GM18951 (cell line): ENCODE measurements at regions not wholly inside any gene's neighbourhood (a gene's known extent, or its start where the extent isn't known, plus 50 kb on each side); places are given as distances from the start of the nearest gene placed in this dataset.

Experiments
- POLR2A ChIP-seq: IDR thresholded peaks from 4 replicates; pipeline ENCODE4 v1.6.1; 2011; ENCODE audit warnings: mild to moderate bottlenecking; ENCODE audit not compliant: insufficient read length, insufficient read depth; ENCODE audit errors: extremely low read depth
- in situ Hi-C: fragments of 300-500 bp; cut with MboI; formaldehyde crosslinking; loops from one replicate; pipeline ENCODE4 v1.12.0; 2022; ENCODE audit warnings: low sequenced_read_pairs, mixed read lengths, inconsistent platforms; ENCODE audit not compliant: unreplicated experiment

GRCh38 chr4:89619206-89619962, 217.6 kb downstream of the SNCA start:
- TF ChIP-seq POLR2A: no peak
- in situ Hi-C loops: no loop called here

- in situ Hi-C loops: no loop called here
Measured at GRCh38 chr4:89618151-89618550, 218.8 kb downstream of the SNCA start.

GRCh38 chr4:89617317-89617716, 219.6 kb downstream of the SNCA start:
- in situ Hi-C loops: no loop called here
- no peak for TF ChIP-seq POLR2A

More at GRCh38 chr4:89618151-89618550, 218.8 kb downstream of the SNCA start:
- no peak for TF ChIP-seq POLR2A

- in situ Hi-C loops: no loop called here
- TF ChIP-seq POLR2A: no peak
Measured at GRCh38 chr4:89616382-89616781, 220.6 kb downstream of the SNCA start.

GRCh38 chr4:89615051-89615450, 221.9 kb downstream of the SNCA start:
- no peak for TF ChIP-seq POLR2A
- in situ Hi-C loops: no loop called here

GRCh38 chr4:89614155-89614554, 222.8 kb downstream of the SNCA start:
- TF ChIP-seq POLR2A: no peak
- in situ Hi-C loops: no loop called here

- in situ Hi-C loops: no loop called here
- no peak for TF ChIP-seq POLR2A
Measured at GRCh38 chr4:89610236-89610635, 226.7 kb downstream of the SNCA start.

- in situ Hi-C loops: no loop called here
- TF ChIP-seq POLR2A: no peak
Measured at GRCh38 chr4:89609756-89610155, 227.2 kb downstream of the SNCA start.

- TF ChIP-seq POLR2A: no peak
- in situ Hi-C loops: no loop called here
Measured at GRCh38 chr4:89604951-89605350, 232.0 kb downstream of the SNCA start.

GRCh38 chr4:89599026-89599425, 237.9 kb downstream of the SNCA start:
- in situ Hi-C loops: no loop called here

GRCh38 chr4:89598602-89599001, 238.4 kb downstream of the SNCA start:
- in situ Hi-C loops: no loop called here
- TF ChIP-seq POLR2A: no peak

More at GRCh38 chr4:89599026-89599425, 237.9 kb downstream of the SNCA start:
- no peak for TF ChIP-seq POLR2A

- no peak for TF ChIP-seq POLR2A
- in situ Hi-C loops: no loop called here
Measured at GRCh38 chr4:89595125-89595789, 241.7 kb downstream of the SNCA start.

GRCh38 chr4:89590128-89590527, 246.8 kb downstream of the SNCA start:
- no peak for TF ChIP-seq POLR2A
- in situ Hi-C loops: no loop called here

- TF ChIP-seq POLR2A: no peak
- in situ Hi-C loops: no loop called here
Measured at GRCh38 chr4:89588421-89588820, 248.5 kb downstream of the SNCA start.

GRCh38 chr4:89587364-89587763, 249.6 kb downstream of the SNCA start:
- TF ChIP-seq POLR2A: no peak
- in situ Hi-C loops: no loop called here

GRCh38 chr4:89586864-89587263, 250.1 kb downstream of the SNCA start:
- in situ Hi-C loops: no loop called here
- no peak for TF ChIP-seq POLR2A
